Gastrocnemius medialis (tissue), 4 donors: ENCODE measurements at regions not wholly inside any gene's neighbourhood (a gene's known extent, or its start where the extent isn't known, plus 50 kb on each side); places are given as distances from the start of the nearest gene placed in this dataset.

Experiments
- ATAC-seq, 2 donors: fragments of 150-250 bp; one replicate each; pipeline ENCODE4 v1.9.1; 2016
- DNase-seq, 2 donors: peaks; one replicate each; pipeline ENCODE4 v3.0.0-alpha.2; 2019
- H3K27ac ChIP-seq, 4 donors: fragments of 200-600 bp; sonication (generic); 1 replicate in 1 of 4; 2 replicates in 3 of 4; pipeline ENCODE4 v1.5.1; 2016 to 2018; ENCODE audit warnings: mild to moderate bottlenecking in 2 of 4, moderate library complexity in 1 of 4
- H3K27me3 ChIP-seq, 3 donors: fragments of 200-600 bp; sonication (generic) in 2 of 3; 1 replicate in 1 of 3; 2 replicates in 2 of 3; pipeline versions ENCODE4 v1.5.1 to v1.6.0; 2016 to 2019; ENCODE audit warnings: mild to moderate bottlenecking in 1 of 3, moderate library complexity in 1 of 3
- H3K36me3 ChIP-seq, 2 donors: fragments of 200-600 bp; sonication (generic) in 1 of 2; one replicate each; pipeline ENCODE4 v1.5.1; 2017 to 2018
- H3K4me1 ChIP-seq, 2 donors: fragments of 200-600 bp; sonication (generic) in 1 of 2; one replicate each; pipeline ENCODE4 v1.5.1; 2016 to 2017; ENCODE audit warnings: mild to moderate bottlenecking in 2 of 2
- H3K4me3 ChIP-seq, 4 donors: fragments of 200-600 bp; sonication (generic) in 3 of 4; 1 replicate in 1 of 4; 2 replicates in 3 of 4; pipeline ENCODE4 v1.5.1; 2016 to 2019; ENCODE audit warnings: mild to moderate bottlenecking in 2 of 4
- H3K9me3 ChIP-seq, 3 donors: fragments of 200-600 bp; sonication (generic) in 2 of 3; 1 replicate in 1 of 3; 2 replicates in 2 of 3; pipeline ENCODE4 v1.5.1; 2016 to 2019
- CTCF ChIP-seq, 5 experiments: fragments of 450-650 bp in 3 of 5; fragments of 200-600 bp in 2 of 5; sonication (generic) in 2 of 5; IDR thresholded peaks in 4 of 5; conservative IDR thresholded peaks in 1 of 5; 1 replicate in 4 of 5; 2 replicates in 1 of 5; pipeline ENCODE4 v1.5.1; 2016 to 2019; ENCODE audit warnings: antibody characterized with exemption in 5 of 5, mild to moderate bottlenecking in 3 of 5, moderate library complexity in 3 of 5
- POLR2A ChIP-seq, 2 donors: fragments of 450-650 bp; IDR thresholded peaks; one replicate each; pipeline ENCODE4 v1.6.1; 2017; ENCODE audit warnings: antibody characterized with exemption in 2 of 2, mild to moderate bottlenecking in 2 of 2, moderate library complexity in 2 of 2
- in situ Hi-C, 4 donors: fragments of 200-750 bp; cut with MboI; loops; one replicate each; pipeline versions ENCODE4 v1.15.0 to v1.8.0; 2017; ENCODE audit warnings: low sequenced_read_pairs in 4 of 4
- intact Hi-C: fragments of 100-400 bp; cut with DNase I; formaldehyde crosslinking; loops from one replicate; pipeline ENCODE4 v1.15.1; 2023; ENCODE audit warnings: low total_unique reads

DNA sequence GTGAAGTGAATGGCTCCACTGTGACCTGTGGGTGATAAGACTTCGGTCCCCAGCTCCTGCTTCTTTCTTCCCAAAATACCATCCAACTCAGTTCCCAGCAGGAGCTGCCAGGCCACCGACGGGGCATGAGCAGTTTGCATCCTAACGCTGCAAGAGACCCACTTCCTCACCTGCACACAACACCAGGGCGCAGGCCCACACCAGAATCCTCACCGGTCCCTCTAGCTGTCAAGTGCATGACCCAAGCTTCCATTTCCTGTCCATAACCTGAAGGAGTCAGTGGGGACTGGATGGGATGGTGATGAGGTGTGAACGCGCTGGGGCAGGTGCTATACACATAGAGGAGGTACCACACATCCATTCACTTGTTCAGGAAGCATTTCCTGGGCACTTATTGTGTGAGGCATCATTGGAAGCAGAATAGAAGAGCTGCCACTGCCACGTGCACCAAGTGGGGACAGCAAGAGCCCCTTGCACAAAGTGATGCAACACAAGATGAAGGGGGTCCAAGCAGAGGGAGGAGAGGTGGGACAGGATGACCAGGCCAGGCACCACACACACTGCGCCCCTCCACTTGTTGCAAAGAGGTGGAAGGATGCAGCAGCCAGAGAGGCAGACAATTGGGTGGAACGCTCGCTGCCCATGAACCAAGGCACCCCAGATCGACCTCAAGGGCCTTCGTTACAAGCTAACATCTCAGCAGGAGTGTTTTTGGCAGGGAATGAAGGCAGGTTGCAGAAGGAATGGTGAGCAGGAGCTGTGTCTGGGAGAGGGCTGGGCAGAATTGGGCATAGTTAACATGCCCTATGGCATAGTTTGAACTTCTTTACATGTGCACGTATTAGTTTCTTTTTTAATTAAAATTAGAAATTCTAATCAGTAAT lies 605.8 kb upstream of the MGMT start:
- no peaks in the 10 kb centered on the region for H3K9me3 ChIP-seq
- intact Hi-C loops (no loop called here), in situ Hi-C loops (no loop called here)
- ATAC-seq (no peak), DNase-seq (no peak)
- no peaks in the 10 kb centered on the region for H3K36me3 ChIP-seq
- no peaks in the 10 kb centered on the region for H3K27me3 ChIP-seq
- no peak overlapping the region for H3K4me3 ChIP-seq
- no peak overlapping the region for H3K27ac ChIP-seq
- no peaks in the 10 kb centered on the region for H3K4me1 ChIP-seq
- TF ChIP-seq CTCF (IDR thresholded peaks at IDR 0.05 in 4 of 5, conservative IDR thresholded peaks at IDR 0.05 in 1 of 5) = no peak
- no peak for TF ChIP-seq POLR2A (IDR thresholded peaks at IDR 0.05)

- Histone ChIP-seq H3K36me3 (no peaks in the 10 kb centered on the region), H3K4me1 (no peaks in the 10 kb centered on the region), H3K4me3 (no peak overlapping the region), H3K27me3 (no peaks in the 10 kb centered on the region), H3K9me3 (no peaks in the 10 kb centered on the region), H3K27ac (no peak overlapping the region)
- DNase-seq (no peak), ATAC-seq (no peak)
- in situ Hi-C loops (no loop called here), intact Hi-C loops (no loop called here)
- TF ChIP-seq POLR2A (IDR thresholded peaks at IDR 0.05) = no peak
- no peak for TF ChIP-seq CTCF (IDR thresholded peaks at IDR 0.05 in 4 of 5, conservative IDR thresholded peaks at IDR 0.05 in 1 of 5)
These were observed 603.6 kb upstream of the MGMT start for GRCh38 chr10:128863411-128863810.

- ATAC-seq (no peak), DNase-seq (no peak)
- no peaks in the 10 kb centered on the region for H3K27me3 ChIP-seq
- TF ChIP-seq POLR2A (IDR thresholded peaks at IDR 0.05) (no peak), CTCF (IDR thresholded peaks at IDR 0.05 in 4 of 5, conservative IDR thresholded peaks at IDR 0.05 in 1 of 5) (no peak)
- no peaks in the 10 kb centered on the region for H3K9me3 ChIP-seq
- no peak overlapping the region for H3K27ac ChIP-seq
- no peaks in the 10 kb centered on the region for H3K4me1 ChIP-seq
- no peak overlapping the region for H3K4me3 ChIP-seq
- in situ Hi-C loops = no loop called here
- intact Hi-C loops = no loop called here
- H3K36me3 ChIP-seq = no peaks in the 10 kb centered on the region
These were observed 603.1 kb upstream of the MGMT start for GRCh38 chr10:128863823-128864405.

DNA sequence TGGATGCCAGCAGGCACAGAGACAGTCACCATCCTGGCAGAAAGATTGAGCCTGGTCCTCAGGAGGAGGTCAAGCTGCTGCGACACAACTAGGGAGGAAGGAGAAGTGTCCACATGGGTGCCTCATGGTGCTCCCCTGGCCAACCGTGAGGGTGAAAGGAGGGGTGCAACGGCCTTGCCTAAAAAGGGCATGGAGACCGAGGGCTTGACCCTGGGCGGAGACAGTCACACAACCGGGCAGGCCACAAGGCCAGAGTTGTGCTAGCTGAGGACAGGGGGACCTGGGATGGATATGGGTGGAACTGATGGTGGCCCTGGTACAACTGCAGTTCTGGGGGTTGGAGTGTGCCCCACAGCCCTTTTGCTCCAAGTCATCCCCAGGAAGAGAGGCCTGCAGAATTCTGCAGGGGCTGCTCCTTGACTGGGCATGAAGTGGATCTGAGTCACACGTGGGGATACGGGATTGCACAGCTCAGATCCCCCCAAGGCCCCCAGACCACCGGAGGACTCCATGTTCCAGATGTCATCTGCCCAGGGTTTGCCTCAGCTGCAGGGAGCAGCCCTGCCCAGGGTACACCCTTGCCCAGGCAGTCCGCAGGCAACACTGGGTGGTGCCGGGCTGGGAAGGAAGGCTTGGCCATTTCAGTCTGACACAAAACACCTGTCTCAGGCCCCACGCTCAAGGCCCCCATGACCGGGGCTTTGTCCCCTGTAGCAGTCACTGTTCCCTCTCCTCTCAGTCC lies 602.3 kb upstream of the MGMT start:
- TF ChIP-seq CTCF (IDR thresholded peaks at IDR 0.05 in 4 of 5, conservative IDR thresholded peaks at IDR 0.05 in 1 of 5) (no peak), POLR2A (IDR thresholded peaks at IDR 0.05) (no peak)
- ATAC-seq = no peak
- no peaks in the 10 kb centered on the region for H3K4me1 ChIP-seq
- H3K27ac ChIP-seq = no peak overlapping the region
- no peaks in the 10 kb centered on the region for H3K9me3 ChIP-seq
- no peak for DNase-seq
- H3K36me3 ChIP-seq = no peaks in the 10 kb centered on the region
- no peaks in the 10 kb centered on the region for H3K27me3 ChIP-seq
- intact Hi-C loops = no loop called here
- H3K4me3 ChIP-seq = no peak overlapping the region
- in situ Hi-C loops = no loop called here
